ENCODE measurements at regions not wholly inside any gene's neighbourhood (a gene's known extent, or its start where the extent isn't known, plus 50 kb on each side); places are given as distances from the start of the nearest gene placed in this dataset.

GRCh38 chr1:222163895-222164294 lies 384.0 kb downstream of the HHIPL2 start:
- TF ChIP-seq CTCF (IDR thresholded peaks at IDR 0.05): no peak
- TF ChIP-seq POLR2A (IDR thresholded peaks at IDR 0.05): no peak
